Testis (tissue), 2 donors: ENCODE measurements at regions not wholly inside any gene's neighbourhood (a gene's known extent, or its start where the extent isn't known, plus 50 kb on each side); places are given as distances from the start of the nearest gene placed in this dataset.

Experiments used
- DNase-seq: peaks from one replicate; pipeline ENCODE4 v3.0.0-alpha.2; 2019
- H3K27ac ChIP-seq, 2 donors: fragments of 200-600 bp; sonication (generic); one replicate each; pipeline ENCODE4 v1.5.1; 2019
- H3K27me3 ChIP-seq: fragments of 200-600 bp; sonication (generic); one replicate; pipeline ENCODE4 v1.5.1; 2019
- H3K36me3 ChIP-seq: fragments of 200-600 bp; sonication (generic); one replicate; pipeline ENCODE4 v1.5.1; 2017; ENCODE audit warnings: low read depth; ENCODE audit errors: missing control alignments
- H3K4me1 ChIP-seq: fragments of 200-600 bp; sonication (generic); one replicate; pipeline ENCODE4 v1.5.1; 2019
- H3K4me3 ChIP-seq, 2 donors: fragments of 200-600 bp; sonication (generic); one replicate each; pipeline ENCODE4 v1.5.1; 2017 to 2019
- H3K9me3 ChIP-seq: fragments of 200-600 bp; sonication (generic); one replicate; pipeline ENCODE4 v1.5.1; 2017
- CTCF ChIP-seq, 3 experiments: fragments of 450-650 bp in 2 of 3; fragments of 200-600 bp in 1 of 3; sonication (generic) in 1 of 3; IDR thresholded peaks; one replicate each; pipeline ENCODE4 v1.5.1; 2016 to 2019; ENCODE audit warnings: antibody characterized with exemption in 3 of 3, mild to moderate bottlenecking in 2 of 3, moderate library complexity in 1 of 3
- POLR2A ChIP-seq: fragments of 450-650 bp; IDR thresholded peaks from one replicate; pipeline ENCODE4 v1.6.1; 2017; ENCODE audit warnings: antibody characterized with exemption, mild to moderate bottlenecking, moderate library complexity
- WGBS, 2 donors: methylation state at CpG; one replicate each; pipeline ENCODE4 v1.1.5; 2018; 5-methylcytosine and 5-hydroxymethylcytosine counted together
- intact Hi-C: fragments of 100-400 bp; cut with DNase I; formaldehyde crosslinking; loops from one replicate; pipeline ENCODE4 v1.15.1; 2023; ENCODE audit warnings: low total_unique reads

GRCh38 chr13:70405266-70405665, 297.0 kb upstream of the KLHL1 start:
- Histone ChIP-seq H3K36me3 (no peaks in the 10 kb centered on the region), H3K4me1 (no peaks in the 10 kb centered on the region), H3K27ac (no peak overlapping the region), H3K4me3 (no peak overlapping the region), H3K27me3 (no peaks in the 10 kb centered on the region), H3K9me3 (no peaks in the 10 kb centered on the region)
- intact Hi-C loops = no loop called here
- DNase-seq = no peak
- WGBS, 2 donors = 86 to 92% methylated on average over 4 of the region's 4 CpGs
- no peak for TF ChIP-seq CTCF (IDR thresholded peaks at IDR 0.05)
- no peak for TF ChIP-seq POLR2A

- Histone ChIP-seq H3K4me3 (no peak overlapping the region), H3K4me1 (no peaks in the 10 kb centered on the region), H3K27me3 (no peaks in the 10 kb centered on the region), H3K36me3 (no peaks in the 10 kb centered on the region), H3K27ac (no peak overlapping the region), H3K9me3 (no peaks in the 10 kb centered on the region)
- intact Hi-C loops = no loop called here
- DNase-seq = no peak
- no peak for TF ChIP-seq CTCF (IDR thresholded peaks at IDR 0.05)
- no peak for TF ChIP-seq POLR2A
These were observed 285.8 kb upstream of the KLHL1 start for GRCh38 chr13:70394031-70394548.

GRCh38 chr13:70391678-70392077, 283.4 kb upstream of the KLHL1 start:
- Histone ChIP-seq H3K27me3 (no peaks in the 10 kb centered on the region), H3K27ac (no peak overlapping the region), H3K4me1 (no peaks in the 10 kb centered on the region), H3K4me3 (no peak overlapping the region), H3K36me3 (no peaks in the 10 kb centered on the region), H3K9me3 (no peaks in the 10 kb centered on the region)
- no peak for DNase-seq
- intact Hi-C loops = no loop called here
- TF ChIP-seq CTCF (IDR thresholded peaks at IDR 0.05) (no peak), POLR2A (no peak)
- 42 to 45% methylated on average over 3 of the region's 3 CpGs for WGBS, 2 donors

- Histone ChIP-seq H3K4me1 (no peaks in the 10 kb centered on the region), H3K27me3 (no peaks in the 10 kb centered on the region), H3K27ac (no peak overlapping the region), H3K4me3 (no peak overlapping the region), H3K36me3 (no peaks in the 10 kb centered on the region), H3K9me3 (no peaks in the 10 kb centered on the region)
- DNase-seq = no peak
- intact Hi-C loops = no loop called here
- 63 to 74% methylated on average over 3 of the region's 3 CpGs for WGBS, 2 donors
- TF ChIP-seq CTCF (IDR thresholded peaks at IDR 0.05) (no peak), POLR2A (no peak)
These were observed 282.7 kb upstream of the KLHL1 start for GRCh38 chr13:70390968-70391367.

DNA sequence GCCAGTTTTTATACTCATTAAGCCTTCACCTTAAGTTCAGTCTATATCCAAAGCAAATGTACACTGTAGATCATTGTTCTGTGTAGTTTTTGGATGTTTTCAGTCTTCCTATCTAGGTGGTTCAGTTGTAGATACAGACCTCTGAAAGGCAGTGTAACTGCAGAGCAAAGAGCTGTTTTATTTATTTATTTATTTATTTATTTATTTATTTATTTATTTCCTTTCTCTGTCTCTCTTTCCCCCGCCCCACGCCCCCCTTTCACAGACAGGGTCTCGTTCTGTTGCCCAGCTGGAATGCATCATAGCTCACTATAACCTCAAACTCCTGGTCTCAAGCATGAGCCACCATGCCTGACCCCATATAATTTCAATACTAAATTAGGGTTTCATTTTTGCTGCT, 281.8 kb upstream of the KLHL1 start:
- WGBS, 2 donors = 81 to 83% methylated on average over 3 of the region's 3 CpGs
- no peak for TF ChIP-seq CTCF (IDR thresholded peaks at IDR 0.05)
- TF ChIP-seq POLR2A = no peak

More for the DNA sequence above, 281.8 kb upstream of the KLHL1 start:
- no peaks in the 10 kb centered on the region for H3K9me3 ChIP-seq
- intact Hi-C loops = no loop called here
- H3K4me3 ChIP-seq = no peak overlapping the region
- DNase-seq = no peak
- H3K27ac ChIP-seq = no peak overlapping the region
- no peaks in the 10 kb centered on the region for H3K4me1 ChIP-seq
- no peaks in the 10 kb centered on the region for H3K27me3 ChIP-seq
- H3K36me3 ChIP-seq = no peaks in the 10 kb centered on the region
